ENCODE measurements at regions not wholly inside any gene's neighbourhood (a gene's known extent, or its start where the extent isn't known, plus 50 kb on each side); places are given as distances from the start of the nearest gene placed in this dataset.

DNA sequence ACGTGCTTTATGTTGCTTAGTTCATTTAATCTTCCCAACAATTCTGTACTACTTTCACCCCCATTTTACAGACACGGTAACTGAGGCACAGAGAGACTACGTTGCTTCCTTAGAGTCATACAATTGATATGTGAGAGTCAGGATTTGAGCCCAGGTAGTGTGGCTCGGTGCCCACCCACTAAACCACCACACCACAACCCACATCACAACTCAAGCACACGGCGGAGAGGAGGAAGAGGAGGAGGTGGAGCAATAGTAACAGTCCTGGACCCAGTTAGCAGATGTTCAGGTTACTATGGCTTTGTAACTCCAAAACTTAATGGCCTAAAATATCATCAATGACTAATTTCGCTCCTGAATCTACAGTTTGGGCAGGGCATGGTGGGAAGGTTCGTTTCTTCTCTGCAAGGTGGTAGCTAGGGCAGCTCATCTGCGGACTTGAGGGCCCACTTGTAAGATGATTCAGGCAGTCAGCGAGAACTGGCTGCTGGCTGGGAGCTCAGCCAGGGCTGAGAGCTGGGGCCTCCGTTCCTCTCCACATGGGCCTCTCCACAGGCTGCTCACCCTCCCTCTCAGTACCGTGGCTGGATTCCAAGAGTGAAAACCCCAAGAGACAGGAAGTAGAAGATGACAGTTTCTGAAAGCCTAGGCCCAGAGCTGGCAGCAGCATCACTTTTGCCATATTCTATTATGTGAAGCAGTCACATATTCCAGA is 167.1 kb downstream of the ZFP36L2 start:
- no peak for DNase-seq (ENCODE audit: low spot score)
- H3K4me3 ChIP-seq = no peak overlapping the region
- TF ChIP-seq, protein P1, sequence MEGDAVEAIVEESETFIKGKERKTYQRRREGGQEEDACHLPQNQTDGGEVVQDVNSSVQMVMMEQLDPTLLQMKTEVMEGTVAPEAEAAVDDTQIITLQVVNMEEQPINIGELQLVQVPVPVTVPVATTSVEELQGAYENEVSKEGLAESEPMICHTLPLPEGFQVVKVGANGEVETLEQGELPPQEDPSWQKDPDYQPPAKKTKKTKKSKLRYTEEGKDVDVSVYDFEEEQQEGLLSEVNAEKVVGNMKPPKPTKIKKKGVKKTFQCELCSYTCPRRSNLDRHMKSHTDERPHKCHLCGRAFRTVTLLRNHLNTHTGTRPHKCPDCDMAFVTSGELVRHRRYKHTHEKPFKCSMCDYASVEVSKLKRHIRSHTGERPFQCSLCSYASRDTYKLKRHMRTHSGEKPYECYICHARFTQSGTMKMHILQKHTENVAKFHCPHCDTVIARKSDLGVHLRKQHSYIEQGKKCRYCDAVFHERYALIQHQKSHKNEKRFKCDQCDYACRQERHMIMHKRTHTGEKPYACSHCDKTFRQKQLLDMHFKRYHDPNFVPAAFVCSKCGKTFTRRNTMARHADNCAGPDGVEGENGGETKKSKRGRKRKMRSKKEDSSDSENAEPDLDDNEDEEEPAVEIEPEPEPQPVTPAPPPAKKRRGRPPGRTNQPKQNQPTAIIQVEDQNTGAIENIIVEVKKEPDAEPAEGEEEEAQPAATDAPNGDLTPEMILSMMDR (IDR thresholded peaks at IDR 0.05) = no peak
- H3K27ac ChIP-seq = peak overlapping the region; percentile 1 to 76

DNA sequence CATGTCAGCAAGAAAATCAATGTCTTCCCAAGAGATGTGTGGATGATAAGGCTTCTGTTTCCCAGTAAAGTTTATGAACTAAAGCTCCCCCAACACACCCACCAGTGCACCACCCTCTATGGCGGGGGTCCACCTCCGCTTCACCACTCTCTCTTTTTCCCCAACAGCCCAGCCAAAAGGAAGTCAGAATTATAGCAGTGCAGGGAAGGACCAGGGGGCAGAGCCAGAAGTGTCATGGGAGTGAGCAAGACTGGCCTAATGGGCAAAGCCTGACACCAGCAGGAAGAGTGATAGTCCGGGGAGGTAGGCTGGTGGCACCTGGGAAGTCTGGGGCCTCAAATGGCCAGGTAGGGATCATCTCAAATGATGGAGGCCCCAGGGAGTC is 167.7 kb downstream of the ZFP36L2 start:
- Histone ChIP-seq H3K4me3 (no peak overlapping the region), H3K27ac (peak overlapping the region in 1 of 2 donors; percentile 76)
- TF ChIP-seq, protein P1 (IDR thresholded peaks at IDR 0.05) = no peak
- no peak for DNase-seq (ENCODE audit: low spot score)

DNA sequence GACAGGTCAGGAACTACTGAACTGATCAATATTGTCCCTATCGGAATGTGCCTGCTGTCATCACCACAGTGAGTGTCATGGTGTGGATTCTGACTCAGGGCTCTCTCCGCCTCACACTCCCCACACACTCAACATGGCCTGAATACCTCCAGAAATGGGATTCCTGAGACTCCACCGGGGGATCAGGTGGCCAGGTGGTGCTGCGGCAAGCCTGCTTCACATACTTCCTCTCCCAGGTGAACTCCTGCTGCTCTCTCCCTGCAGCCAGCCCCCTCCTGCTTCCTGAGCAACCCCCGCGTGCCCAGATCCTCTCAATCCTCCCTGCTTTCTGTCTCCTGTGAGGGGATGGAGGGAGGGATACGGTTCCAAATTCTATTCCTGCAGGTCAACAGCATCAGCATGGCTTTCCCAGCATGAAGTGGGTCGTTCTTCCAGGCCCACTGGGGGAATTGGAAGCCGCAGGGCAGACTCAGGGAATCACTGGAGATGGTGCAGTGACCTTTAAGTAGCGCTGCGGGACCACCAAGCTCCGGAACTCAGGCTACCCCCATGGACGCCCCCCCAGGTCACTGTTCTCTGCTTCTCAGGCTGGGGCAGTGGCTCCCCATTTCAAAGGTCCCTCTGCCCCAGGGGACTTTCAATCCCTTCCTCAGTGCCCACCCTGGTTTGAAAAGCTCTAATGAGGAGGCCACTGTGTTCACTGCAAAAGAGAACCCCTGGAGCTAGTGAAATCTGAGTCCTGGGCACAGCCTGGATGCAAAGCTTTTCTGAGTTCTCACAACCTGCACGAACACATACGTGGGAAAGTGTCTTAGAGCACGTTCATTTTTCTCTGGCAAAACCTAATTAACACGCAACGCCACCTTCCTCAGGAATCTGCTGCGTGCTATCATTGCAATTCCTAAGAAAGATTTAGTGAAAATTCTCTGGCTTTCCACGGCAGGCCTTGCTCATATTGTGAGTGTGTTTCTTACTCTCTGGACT is 168.4 kb downstream of the ZFP36L2 start:
- no peak for DNase-seq (ENCODE audit: low spot score)
- no peak overlapping the region for H3K27ac ChIP-seq

DNA sequence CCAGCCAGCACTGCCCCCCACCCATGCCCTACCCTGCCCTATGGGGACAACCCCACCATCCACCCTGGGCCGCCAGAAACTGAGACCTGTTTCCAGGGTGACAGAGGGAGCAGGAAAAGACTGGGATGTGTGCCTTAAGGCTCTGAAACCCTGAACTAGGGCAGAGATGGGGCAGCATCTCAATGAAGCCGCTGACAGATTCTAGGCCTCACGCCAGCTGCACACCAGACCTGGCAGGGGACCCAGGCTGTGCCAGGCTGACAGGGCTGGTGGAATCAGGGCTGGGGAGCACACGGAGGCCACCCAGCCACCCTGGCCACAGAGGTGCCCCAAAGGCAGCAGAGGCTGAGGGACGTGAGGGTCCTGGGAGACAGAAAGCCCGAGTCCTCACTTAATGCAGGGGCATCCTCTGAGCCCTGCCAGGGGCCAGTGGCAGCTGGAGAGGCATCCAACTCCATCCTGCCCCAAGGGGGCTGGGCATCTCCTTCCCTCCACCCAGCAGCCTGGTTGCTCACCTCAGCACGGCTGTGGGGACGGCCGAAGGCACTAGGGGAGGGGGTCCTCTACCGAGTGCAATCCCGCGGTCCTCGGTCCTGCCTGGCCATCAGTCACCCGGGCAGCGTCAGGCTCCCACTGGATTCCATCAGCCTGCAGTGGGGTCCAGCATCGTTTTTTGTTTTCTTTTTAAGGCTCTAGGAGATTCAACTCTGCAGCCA is 169.2 kb downstream of the ZFP36L2 start:
- Histone ChIP-seq H3K27ac (no peak overlapping the region), H3K4me3 (no peak overlapping the region)
- DNase-seq (ENCODE audit: low spot score) = no peak
- TF ChIP-seq, protein P1 (IDR thresholded peaks at IDR 0.05) = no peak

More for the DNA sequence above, 168.4 kb downstream of the ZFP36L2 start:
- no peak overlapping the region for H3K4me3 ChIP-seq
- TF ChIP-seq, protein P1 (IDR thresholded peaks at IDR 0.05) = no peak

DNA sequence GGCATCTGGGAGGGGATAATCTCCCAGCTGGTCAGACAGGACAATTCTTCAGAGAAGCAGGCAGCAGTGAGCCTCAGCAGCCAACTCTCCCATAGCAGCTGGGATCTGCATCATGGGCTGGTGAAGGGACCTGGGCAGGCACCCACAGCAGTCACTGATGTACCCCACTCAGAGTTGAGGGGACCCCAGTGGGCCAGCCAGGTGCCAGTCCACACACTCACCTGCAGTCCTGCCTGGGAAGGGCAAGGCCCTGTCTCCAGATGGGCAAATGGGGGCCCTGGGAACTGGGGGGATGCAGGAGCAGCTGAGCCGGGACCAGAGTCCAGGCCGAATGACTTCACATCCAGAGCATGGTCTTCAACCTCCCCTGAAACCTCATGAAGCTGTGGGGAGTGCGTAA is 170.4 kb downstream of the ZFP36L2 start:
- DNase-seq (ENCODE audit: low spot score) = no peak
- TF ChIP-seq, protein P1 (IDR thresholded peaks at IDR 0.05) = no peak
- Histone ChIP-seq H3K27ac (no peak overlapping the region), H3K4me3 (no peak overlapping the region)

DNA sequence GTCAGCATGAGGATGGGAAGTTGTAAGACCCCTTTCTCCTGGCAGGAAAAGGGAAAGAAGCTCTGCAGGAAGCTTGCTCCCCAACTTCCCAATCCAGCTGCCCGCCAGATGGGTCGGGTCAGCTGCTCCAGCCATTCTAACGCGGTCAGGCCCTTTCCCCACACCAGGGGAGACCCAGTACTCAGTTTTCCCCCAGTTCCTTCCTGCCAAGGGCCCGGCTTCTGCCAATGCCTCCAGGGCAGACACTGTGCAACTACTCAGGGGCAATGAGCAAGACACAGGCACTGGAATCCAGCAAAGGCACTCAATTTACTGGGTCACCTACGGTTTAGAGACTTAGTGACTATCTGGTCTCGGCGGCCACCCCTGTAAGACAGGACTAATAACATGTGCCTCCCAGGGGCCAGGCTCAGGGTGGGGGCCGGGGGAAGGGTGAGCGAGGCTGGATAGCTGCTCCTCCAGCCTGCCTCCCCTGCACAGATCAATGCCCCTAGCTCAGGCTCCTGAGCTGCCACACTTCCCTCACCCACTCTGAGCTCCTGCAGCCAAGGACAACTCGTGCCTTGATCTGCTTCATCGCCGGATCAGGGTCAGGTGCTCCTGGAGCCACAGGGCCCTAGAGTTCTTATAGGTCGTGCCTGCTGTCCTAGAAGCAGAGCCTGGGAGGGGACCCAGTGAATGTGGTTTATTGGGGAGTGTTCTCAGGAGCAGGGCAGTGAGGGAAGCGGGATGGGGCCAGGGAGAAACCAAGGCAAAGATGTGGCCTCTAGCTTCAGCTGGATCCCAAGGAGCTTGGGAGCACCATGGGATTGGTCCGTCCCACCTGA is 171.1 kb downstream of the ZFP36L2 start:
- Histone ChIP-seq H3K4me3 (no peak overlapping the region), H3K27ac (no peak overlapping the region)
- DNase-seq (ENCODE audit: low spot score) = no peak
- TF ChIP-seq, protein P1 (IDR thresholded peaks at IDR 0.05) = no peak

Measured in coronary artery (tissue), 2 donors.